HEK293T (cell line): ENCODE measurements at regions not wholly inside any gene's neighbourhood (a gene's known extent, or its start where the extent isn't known, plus 50 kb on each side); places are given as distances from the start of the nearest gene placed in this dataset.

Experiments
- ARNT ChIP-seq: fragments of 450-650 bp; IDR thresholded peaks from 2 replicates; pipeline ENCODE4 v1.6.1; 2017; ENCODE audit warnings: mild to moderate bottlenecking
- BHLHE40 ChIP-seq: fragments of 450-650 bp; IDR thresholded peaks from 2 replicates; pipeline ENCODE4 v1.6.1; 2016; ENCODE audit warnings: mild to moderate bottlenecking, moderate library complexity, borderline replicate concordance
- ELF4 ChIP-seq: fragments of 450-650 bp; IDR thresholded peaks from 2 replicates; pipeline ENCODE4 v1.6.1; 2017; ENCODE audit warnings: antibody characterized with exemption
- FOXA1 ChIP-seq: fragments of 450-650 bp; IDR thresholded peaks from 2 replicates; pipeline ENCODE4 v1.6.1; 2016; ENCODE audit warnings: mild to moderate bottlenecking
- FOXK2 ChIP-seq: fragments of 450-650 bp; IDR thresholded peaks from 2 replicates; pipeline ENCODE4 v1.6.1; 2016; ENCODE audit warnings: mild to moderate bottlenecking
- FOXM1 ChIP-seq: fragments of 450-650 bp; IDR thresholded peaks from 2 replicates; pipeline ENCODE4 v1.6.1; 2017; ENCODE audit warnings: mild to moderate bottlenecking, borderline replicate concordance
- HDGF ChIP-seq: fragments of 450-650 bp; IDR thresholded peaks from 2 replicates; pipeline ENCODE4 v1.6.1; 2017; ENCODE audit warnings: antibody characterized with exemption, borderline replicate concordance
- L3MBTL2 ChIP-seq: fragments of 450-650 bp; conservative IDR thresholded peaks from 2 replicates; pipeline ENCODE4 v1.6.1; 2016; ENCODE audit warnings: mild to moderate bottlenecking
- LEF1 ChIP-seq: fragments of 450-650 bp; IDR thresholded peaks from 2 replicates; pipeline ENCODE4 v1.6.1; 2017; ENCODE audit warnings: mild to moderate bottlenecking, borderline replicate concordance
- NFRKB ChIP-seq: fragments of 450-650 bp; IDR thresholded peaks from 2 replicates; pipeline ENCODE4 v1.6.1; 2016; ENCODE audit warnings: mild to moderate bottlenecking, moderate library complexity
- SP1 ChIP-seq: fragments of 450-650 bp; IDR thresholded peaks from 2 replicates; pipeline ENCODE4 v1.6.1; 2017
- SUZ12 ChIP-seq: fragments of 450-650 bp; IDR thresholded peaks from 2 replicates; pipeline ENCODE4 v1.6.1; 2016; ENCODE audit warnings: mild to moderate bottlenecking
- TARDBP ChIP-seq: fragments of 450-650 bp; IDR thresholded peaks from 2 replicates; pipeline ENCODE4 v1.6.1; 2016

- no peak for TF ChIP-seq SP1
- no peak for TF ChIP-seq L3MBTL2
- TF ChIP-seq TARDBP = no peak
- no peak for TF ChIP-seq LEF1
- no peak for TF ChIP-seq FOXM1
- no peak for TF ChIP-seq ELF4
- TF ChIP-seq ARNT = no peak
- no peak for TF ChIP-seq BHLHE40
- no peak for TF ChIP-seq FOXK2
- TF ChIP-seq HDGF = no peak
- TF ChIP-seq SUZ12 = no peak
- no peak for TF ChIP-seq NFRKB
- no peak for TF ChIP-seq FOXA1
Observed at GRCh38 chr2:129923265-129924091, 56.0 kb upstream of the RAB6C start.
